Pons (tissue), 1 donor: ENCODE measurements at regions not wholly inside any gene's neighbourhood (a gene's known extent, or its start where the extent isn't known, plus 50 kb on each side); places are given as distances from the start of the nearest gene placed in this dataset.
"Not testable (repeated sequence)": the region's sequence is repeated elsewhere in the genome, so short reads cannot be mapped to it uniquely, and the experiment has no call there.

Experiments used
- DNase-seq: peaks from one replicate; pipeline ENCODE4 v3.0.0-alpha.2; 2016; ENCODE audit warnings: low spot score

GRCh38 chr12:112615196-112615595 lies 176.4 kb upstream of the RPH3A start:
- DNase-seq = no peak

GRCh38 chr12:112616469-112617152 lies 174.9 kb upstream of the RPH3A start:
- DNase-seq = peak; percentile 8

DNA sequence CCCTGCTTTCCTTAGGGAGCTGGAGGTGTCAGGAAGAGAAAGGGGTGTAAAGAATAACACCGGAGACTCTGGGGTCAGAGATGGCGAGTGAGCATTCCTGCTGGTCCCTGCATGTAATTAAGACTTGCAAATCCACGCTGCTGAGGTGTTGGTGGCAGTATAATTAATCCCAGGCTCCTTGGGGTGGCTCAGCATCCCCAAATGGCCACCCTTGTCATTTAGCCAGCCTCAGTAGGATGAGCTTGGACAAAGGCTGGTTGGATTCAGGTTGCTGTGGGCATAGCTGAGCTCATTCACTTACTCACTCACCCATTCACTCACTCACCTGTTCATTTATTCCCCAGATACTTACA lies 174.4 kb upstream of the RPH3A start:
- no peak for DNase-seq

- DNase-seq = no peak
Observed at GRCh38 chr12:112627851-112628250, 163.7 kb upstream of the RPH3A start.

- not testable (repeated sequence) for DNase-seq
Observed at GRCh38 chr12:112631974-112632373, 159.6 kb upstream of the RPH3A start.

GRCh38 chr12:112635036-112635435 lies 156.5 kb upstream of the RPH3A start:
- DNase-seq = no peak

DNA sequence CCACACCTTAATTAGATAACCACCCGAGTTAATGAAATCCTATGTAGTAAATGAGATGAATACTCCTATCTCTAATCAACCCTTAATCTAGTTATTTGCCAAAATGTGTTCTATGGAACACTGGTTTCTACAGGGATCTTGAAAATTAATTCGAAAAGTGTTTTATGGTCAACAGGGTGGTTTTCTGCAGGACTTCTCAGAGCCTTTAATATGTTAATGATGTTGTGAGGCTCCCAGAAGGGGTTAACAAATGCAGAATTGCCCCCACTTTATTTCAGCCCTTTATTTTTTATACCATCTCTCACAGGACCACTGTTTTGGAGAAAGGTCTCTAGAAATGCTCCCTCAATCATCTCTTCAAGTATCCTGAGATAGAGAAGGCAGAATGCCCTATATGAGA lies 153.1 kb upstream of the RPH3A start:
- DNase-seq = no peak

DNA sequence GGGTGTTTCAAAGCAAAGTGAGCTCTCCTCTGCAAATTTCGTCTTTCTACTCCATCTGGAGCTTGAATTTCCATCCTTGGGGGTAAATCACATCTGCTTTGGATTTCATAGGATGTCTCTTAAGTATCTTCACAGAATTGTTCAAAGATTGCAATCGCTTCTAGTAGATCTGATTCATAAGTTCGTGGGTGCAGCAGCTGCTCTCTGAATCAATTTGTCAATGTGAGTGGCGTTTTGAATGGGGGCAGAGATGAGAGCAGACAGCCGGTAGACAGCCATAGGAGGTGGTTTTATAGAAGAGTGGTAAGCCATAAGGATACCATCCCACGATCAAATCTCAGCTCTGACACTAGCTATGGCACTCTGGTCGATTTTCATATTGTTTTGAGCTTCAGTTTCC lies 146.0 kb upstream of the RPH3A start:
- DNase-seq = no peak

DNA sequence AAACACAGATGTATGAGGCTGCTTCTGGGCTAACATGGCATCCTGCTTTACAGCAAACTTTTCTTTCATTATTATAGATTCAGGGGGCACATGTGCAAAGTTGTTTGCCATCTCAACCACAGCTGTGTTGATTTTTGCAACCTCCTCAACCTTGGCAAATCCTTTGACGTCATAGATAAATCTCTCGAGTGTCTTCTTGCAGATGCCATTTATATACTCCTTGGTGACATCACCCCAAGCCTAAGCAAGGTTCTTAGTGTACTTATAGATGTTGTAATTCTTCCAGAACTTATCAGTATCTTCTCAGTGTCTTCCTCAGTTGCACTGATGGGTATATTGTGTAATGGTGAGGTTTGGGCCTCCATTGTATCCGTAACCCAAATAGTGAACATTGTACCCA lies 135.4 kb upstream of the RPH3A start:
- DNase-seq = no peak

DNA sequence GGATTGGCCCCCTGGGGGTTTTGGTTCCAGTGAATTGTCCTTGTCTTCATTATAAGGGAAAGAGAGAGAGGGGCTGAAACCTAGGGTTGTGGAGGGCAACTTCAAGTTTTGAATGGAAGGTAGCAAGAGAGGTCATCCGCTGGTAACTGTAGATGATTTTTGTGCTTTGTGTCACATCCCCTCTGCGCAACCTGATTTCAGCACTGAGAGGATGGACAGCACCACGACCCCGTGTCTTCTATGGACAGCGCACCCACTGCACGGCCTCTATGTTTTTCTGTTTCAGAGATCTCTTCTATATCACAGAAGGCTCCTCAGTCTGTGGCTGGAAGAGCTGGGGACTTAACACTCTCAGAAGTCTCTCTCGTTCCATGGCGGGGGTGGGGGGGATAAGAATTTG lies 127.0 kb upstream of the RPH3A start:
- DNase-seq = no peak

DNA sequence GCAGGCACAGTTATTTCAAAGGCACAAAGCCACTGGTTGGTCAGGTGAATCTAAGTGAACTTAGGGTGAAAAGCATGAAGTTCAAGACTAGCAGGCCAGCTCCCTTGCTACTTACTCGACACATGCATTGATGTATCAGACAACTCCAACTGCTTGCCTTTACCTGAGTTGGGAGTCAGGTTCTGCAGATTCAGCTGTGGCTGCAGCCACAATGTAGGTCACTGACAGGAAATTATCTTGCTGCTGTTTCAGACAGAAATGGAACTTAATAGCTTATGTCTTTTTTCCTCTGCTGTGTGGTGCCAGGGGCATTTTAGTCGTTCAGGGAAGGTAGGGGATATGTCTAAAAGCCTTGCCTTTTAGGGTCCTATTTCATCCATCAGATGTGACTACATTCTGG lies 125.6 kb upstream of the RPH3A start:
- DNase-seq = no peak

GRCh38 chr12:112671564-112671963 lies 120.0 kb upstream of the RPH3A start:
- DNase-seq = no peak

DNA sequence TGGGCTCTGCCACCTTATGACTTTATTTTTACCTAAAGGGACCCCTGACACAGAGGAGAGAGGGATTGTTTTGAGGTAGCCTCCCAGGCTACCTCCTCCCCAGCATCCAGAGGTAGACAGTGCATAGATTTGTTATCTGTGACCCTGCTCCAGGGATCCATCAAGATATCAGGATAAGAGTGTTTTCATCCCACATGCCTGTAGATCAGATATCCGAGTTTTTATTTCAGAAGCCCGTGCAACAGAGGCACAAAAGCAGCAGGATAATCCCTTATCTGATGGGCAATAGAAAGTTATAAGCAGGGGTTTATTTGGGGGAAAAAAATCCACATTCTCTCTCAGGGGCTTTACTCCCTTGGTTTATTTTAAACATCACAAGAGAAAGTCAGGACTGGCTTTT lies 117.0 kb upstream of the RPH3A start:
- no peak for DNase-seq

DNA sequence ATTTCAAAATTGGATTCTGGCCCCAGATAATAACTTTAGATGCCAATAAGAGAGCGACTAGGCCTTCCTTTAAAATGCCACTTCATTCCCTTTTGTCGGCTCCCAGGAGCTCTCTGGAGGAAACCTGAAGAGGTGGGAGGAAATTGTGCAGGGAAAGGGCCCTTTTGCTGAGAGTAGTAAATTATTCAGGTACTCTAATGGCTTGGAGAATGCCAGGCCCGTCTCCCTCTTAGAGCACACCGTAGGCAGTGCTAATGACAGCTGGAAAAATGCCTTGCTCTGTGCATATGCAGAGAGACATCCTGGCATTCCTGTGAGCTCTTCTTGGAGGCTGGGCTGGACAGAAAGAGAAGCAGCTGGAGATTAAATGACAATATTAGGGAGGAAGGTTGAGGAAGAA lies 115.0 kb upstream of the RPH3A start:
- no peak for DNase-seq

DNA sequence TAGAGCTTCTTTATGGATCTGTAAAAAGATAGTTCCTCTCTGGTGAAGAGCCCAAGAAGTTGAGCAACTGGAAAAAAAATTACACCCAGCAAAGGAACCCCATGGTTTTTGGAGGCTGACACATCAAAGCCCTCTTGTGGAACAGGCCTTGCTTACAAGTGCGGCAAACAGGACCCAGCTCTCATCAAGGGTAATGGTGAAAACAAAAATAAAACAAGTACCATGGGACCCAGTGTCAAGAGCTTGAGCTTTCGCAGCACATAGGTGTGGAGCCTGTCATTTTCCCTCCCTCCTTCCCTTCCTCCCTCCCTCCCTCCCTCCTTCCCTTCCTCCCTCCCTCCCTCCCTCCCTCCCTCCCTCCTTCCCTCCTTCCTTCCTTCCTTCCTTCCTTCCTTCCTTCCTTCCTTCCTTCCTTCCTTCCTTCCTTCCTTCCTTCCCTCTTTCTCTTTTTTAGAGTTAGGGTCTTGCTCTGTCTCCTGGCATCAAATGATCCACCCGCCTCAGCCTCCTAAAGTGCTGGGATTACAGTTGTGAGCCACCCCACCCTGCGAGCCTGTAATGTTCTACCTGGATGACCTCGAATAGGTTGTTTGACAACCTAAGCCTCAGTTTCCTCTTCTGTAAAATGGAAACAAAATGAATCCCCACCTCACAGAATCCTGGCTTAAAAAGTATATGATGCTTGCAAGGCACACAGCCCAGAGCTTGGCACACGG lies 114.3 kb upstream of the RPH3A start:
- DNase-seq = no peak

DNA sequence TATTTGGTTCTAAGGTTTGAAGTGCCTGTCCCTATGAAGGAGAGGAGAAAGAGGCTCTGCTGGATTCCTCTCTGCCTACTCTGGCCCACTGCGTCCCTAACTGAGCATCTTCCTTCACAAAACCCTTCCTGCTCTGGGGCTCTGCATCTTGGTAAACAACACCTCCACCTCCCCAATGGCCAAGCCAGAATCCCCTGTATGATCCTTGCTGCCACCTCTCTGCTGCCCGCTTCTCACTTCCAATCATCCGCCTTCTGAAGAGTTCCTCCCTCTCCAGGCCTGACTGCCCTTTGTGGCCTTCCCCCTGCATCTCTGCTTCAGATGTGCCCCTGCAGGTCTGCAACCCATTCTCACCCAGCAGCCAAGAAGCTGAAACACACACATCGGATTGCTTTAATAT lies 110.6 kb upstream of the RPH3A start:
- no peak for DNase-seq

DNA sequence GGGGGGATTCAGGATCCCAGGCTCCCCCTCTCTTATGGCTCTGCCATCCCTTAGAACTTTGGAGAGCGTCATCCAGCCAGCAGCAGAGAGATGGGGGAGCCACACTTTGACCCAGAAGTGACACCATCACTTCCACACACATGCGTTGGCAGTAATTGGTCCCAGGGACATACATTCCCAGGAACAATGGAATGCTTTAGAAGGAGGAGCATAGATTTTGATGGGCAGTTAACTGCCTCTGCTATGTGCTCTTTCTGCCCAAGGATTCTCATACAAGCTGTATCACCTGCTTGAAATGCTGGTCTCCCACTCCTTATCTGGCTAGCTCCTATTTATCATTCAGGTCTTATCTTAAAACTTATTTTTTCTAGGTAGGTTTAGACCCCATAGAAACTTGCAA lies 109.0 kb upstream of the RPH3A start:
- DNase-seq = no peak

DNA sequence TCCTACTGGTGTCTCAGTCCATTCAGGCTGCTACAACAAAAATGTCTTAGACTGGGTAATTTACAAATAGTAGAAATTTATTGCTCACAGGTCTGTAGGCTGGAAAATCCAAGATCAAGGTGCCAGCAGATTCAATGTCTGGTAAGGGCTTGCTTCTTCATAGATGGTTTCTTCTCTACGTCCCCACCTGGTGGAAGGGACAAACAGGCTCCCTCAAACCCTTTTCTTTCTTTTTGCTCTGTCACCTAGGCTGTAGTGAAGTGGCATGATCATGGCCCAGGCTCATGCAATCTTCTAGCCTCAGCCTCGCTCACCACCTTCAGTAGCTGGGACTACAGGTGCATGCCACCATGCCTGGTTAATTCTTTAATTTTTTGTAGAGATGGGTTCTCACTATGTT lies 106.8 kb upstream of the RPH3A start:
- DNase-seq = no peak

DNA sequence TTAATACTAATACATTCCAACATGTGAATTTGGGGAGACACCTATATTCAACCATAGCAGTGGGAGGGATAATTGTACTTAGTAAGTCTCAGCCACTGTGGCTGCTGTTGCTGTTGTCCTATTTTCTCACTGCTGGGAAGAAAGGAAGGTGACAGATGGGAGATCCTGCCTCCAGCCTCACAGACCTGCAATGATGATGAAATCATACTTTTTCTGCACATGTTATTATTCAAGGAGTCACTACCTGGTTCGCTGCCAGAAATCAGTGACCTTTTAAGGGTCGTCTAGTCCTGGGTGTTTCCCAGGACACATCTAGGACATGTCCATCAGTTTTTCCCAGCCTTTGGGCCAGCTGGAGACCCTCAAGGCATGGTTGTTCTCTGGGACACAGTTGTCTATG lies 106.2 kb upstream of the RPH3A start:
- peak; percentile 7 for DNase-seq

GRCh38 chr12:112686373-112686772 lies 105.2 kb upstream of the RPH3A start:
- peak; percentile 7 for DNase-seq

DNA sequence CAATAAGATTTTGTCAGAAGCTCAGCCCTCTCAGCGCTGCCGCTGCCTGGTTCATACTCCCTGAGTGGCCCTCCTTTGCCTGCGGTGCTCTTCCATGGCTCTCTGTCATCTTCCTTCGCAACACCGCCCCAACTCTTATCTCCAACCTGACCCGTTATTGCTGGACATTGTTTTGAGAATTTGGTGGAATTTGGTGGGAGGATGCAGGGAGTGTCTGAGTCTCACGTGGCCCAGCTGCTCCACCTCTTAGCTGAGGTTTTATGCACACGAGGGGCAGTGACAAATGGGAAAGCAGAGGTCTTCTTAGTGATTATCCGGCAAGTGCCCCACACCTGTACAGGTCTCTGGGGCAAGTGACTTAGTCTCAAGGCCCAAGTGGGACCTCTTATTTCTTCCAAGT lies 97.5 kb upstream of the RPH3A start:
- DNase-seq = no peak

DNA sequence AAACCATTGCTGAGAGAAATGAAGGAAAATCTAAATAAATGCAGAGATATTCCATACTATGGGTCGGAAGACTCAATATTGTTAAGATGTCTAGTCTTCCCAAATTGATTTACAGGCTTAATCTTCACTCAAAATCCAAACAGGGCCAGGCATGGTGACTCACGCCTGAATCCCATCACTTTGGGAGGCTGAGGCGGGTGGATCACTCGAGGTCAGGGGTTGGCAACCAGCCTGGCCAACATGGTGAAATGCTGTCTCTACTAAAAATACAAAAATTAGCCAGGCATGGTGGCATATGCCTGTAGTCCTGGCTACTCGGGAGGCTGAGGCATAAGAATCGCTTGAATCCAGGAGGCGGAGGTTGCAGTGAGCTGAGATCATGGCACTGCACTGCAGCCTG lies 94.1 kb upstream of the RPH3A start:
- DNase-seq = not testable (repeated sequence)

GRCh38 chr12:112705037-112705632 lies 86.4 kb upstream of the RPH3A start:
- no peak for DNase-seq

DNA sequence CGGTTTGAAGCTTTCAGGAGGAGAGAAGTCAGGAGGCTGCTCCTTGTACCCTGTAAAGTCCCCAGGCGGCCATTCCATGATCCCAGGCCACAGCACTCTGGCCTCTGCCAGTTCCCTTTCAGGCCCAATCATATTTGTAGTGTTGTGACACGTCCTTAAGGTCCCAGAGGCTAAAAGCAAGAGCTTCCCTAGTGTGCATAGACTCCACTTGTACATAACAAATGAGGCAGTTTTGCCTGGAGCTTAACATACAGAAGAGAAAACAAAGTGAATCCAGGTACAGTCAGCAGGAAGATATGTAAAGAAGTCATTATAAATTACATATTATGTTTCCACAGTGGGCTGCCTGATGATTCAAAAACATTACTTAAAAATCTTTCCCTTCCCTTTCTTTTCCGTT lies 81.1 kb upstream of the RPH3A start:
- DNase-seq = no peak
